CD4-positive, CD25-positive, alpha-beta regulatory T cell (primary cell): ENCODE measurements at regions not wholly inside any gene's neighbourhood (a gene's known extent, or its start where the extent isn't known, plus 50 kb on each side); places are given as distances from the start of the nearest gene placed in this dataset.
A peak's percentile ranks its signal among the peaks of the same experiment; 100 is the strongest.
"Not testable (repeated sequence)": the region's sequence is repeated elsewhere in the genome, so short reads cannot be mapped to it uniquely, and the experiment has no call there.

ENCODE experiments used
- ATAC-seq, 2 donors: fragments of 150-1000 bp; cut with Tn5 transposase; one replicate each; pipeline ENCODE4 v1.10.0; 2021; ENCODE audit warnings: low read depth in 2 of 2, moderate number of reproducible peaks in 2 of 2, moderate library complexity in 1 of 2
- DNase-seq, 3 donors: peaks; one replicate each; pipeline versions ENCODE4 v3.0.0 to v3.0.0-alpha.2; 2012 to 2022; ENCODE audit warnings: mixed read lengths in 1 of 3
- H3K27ac ChIP-seq: one replicate; pipeline ENCODE4 v1.7.0; 2013; ENCODE audit warnings: mild to moderate bottlenecking, low read length; ENCODE audit not compliant: insufficient read depth, poor library complexity, severe bottlenecking
- H3K27me3 ChIP-seq: one replicate; pipeline ENCODE4 v1.7.0; 2013; ENCODE audit warnings: low read length; ENCODE audit not compliant: control insufficient read depth, insufficient read depth
- H3K36me3 ChIP-seq: one replicate; pipeline ENCODE4 v1.7.0; 2013; ENCODE audit warnings: mild to moderate bottlenecking, low read length, moderate library complexity; ENCODE audit not compliant: control insufficient read depth, insufficient read depth
- H3K4me1 ChIP-seq: 2 replicates; pipeline ENCODE4 v1.7.0; 2013; ENCODE audit warnings: mild to moderate bottlenecking, low read length; ENCODE audit not compliant: insufficient read depth, control insufficient read depth, poor library complexity, severe bottlenecking
- H3K4me3 ChIP-seq: one replicate; pipeline ENCODE4 v1.7.0; 2013; ENCODE audit warnings: low read depth, mild to moderate bottlenecking, low read length, moderate library complexity
- H3K9me3 ChIP-seq, 2 experiments: 1 replicate in 1 of 2; 2 replicates in 1 of 2; pipeline ENCODE4 v1.7.0; 2013; ENCODE audit warnings: low read length in 2 of 2, mild to moderate bottlenecking in 1 of 2, moderate library complexity in 1 of 2; ENCODE audit not compliant: control insufficient read depth in 2 of 2
- H3K27ac Mint-ChIP-seq, 3 donors: one replicate each; pipeline ENCODE4 v1.8.0; 2020 to 2022; ENCODE audit warnings: mild to moderate bottlenecking in 3 of 3, mixed read lengths in 3 of 3, moderate library complexity in 2 of 3
- H3K27me3 Mint-ChIP-seq: one replicate; pipeline ENCODE4 v1.8.0; 2022; ENCODE audit warnings: mild to moderate bottlenecking, mixed read lengths
- H3K36me3 Mint-ChIP-seq: one replicate; pipeline ENCODE4 v1.8.0; 2020; ENCODE audit warnings: mixed read lengths
- H3K4me1 Mint-ChIP-seq, 4 donors: one replicate each; pipeline ENCODE4 v1.8.0; 2020 to 2022; ENCODE audit warnings: mixed read lengths in 4 of 4, mild to moderate bottlenecking in 1 of 4
- H3K4me3 Mint-ChIP-seq, 4 donors: one replicate each; pipeline ENCODE4 v1.8.0; 2020 to 2022; ENCODE audit warnings: mild to moderate bottlenecking in 4 of 4, mixed read lengths in 4 of 4, moderate library complexity in 3 of 4
- H3K9me3 Mint-ChIP-seq, 7 donors: one replicate each; pipeline ENCODE4 v1.8.0; 2020 to 2022; ENCODE audit warnings: mixed read lengths in 7 of 7, mild to moderate bottlenecking in 3 of 7, moderate library complexity in 2 of 7

- no peaks in the 10 kb centered on the region for H3K36me3 Mint-ChIP-seq
- no peaks in the 10 kb centered on the region for H3K9me3 ChIP-seq
- DNase-seq (no peak), ATAC-seq (no peak)
- H3K4me1 ChIP-seq, result no peaks in the 10 kb centered on the region
- no peak overlapping the region for H3K4me3 Mint-ChIP-seq
- peaks cover 0 to 2% (median 0%) of the 10 kb centered on the region in 7 donors for H3K9me3 Mint-ChIP-seq
- H3K27me3 ChIP-seq, result no peaks in the 10 kb centered on the region
- no peak overlapping the region for H3K27ac Mint-ChIP-seq
- no peaks in the 10 kb centered on the region for H3K4me1 Mint-ChIP-seq
- H3K27me3 Mint-ChIP-seq, result peaks cover 4% of the 10 kb centered on the region
- no peak overlapping the region for H3K27ac ChIP-seq
- H3K4me3 ChIP-seq, result no peak overlapping the region
- H3K36me3 ChIP-seq, result no peaks in the 10 kb centered on the region
Measured at GRCh38 chr20:20795721-20796120, 83.3 kb upstream of the RALGAPA2 start.

GRCh38 chr20:20795119-20795518, 82.7 kb upstream of the RALGAPA2 start:
- Histone ChIP-seq H3K27ac (no peak overlapping the region), H3K4me1 (no peaks in the 10 kb centered on the region), H3K4me3 (no peak overlapping the region), H3K9me3 (no peaks in the 10 kb centered on the region), H3K36me3 (no peaks in the 10 kb centered on the region), H3K27me3 (no peaks in the 10 kb centered on the region)
- H3K4me3 Mint-ChIP-seq, result no peak overlapping the region
- H3K36me3 Mint-ChIP-seq, result no peaks in the 10 kb centered on the region
- H3K9me3 Mint-ChIP-seq, result peaks cover 0 to 2% (median 0%) of the 10 kb centered on the region in 7 donors
- H3K4me1 Mint-ChIP-seq, result no peaks in the 10 kb centered on the region
- H3K27me3 Mint-ChIP-seq, result peaks cover 4% of the 10 kb centered on the region
- H3K27ac Mint-ChIP-seq, result no peak overlapping the region
- DNase-seq, result no peak
- no peak for ATAC-seq

DNA sequence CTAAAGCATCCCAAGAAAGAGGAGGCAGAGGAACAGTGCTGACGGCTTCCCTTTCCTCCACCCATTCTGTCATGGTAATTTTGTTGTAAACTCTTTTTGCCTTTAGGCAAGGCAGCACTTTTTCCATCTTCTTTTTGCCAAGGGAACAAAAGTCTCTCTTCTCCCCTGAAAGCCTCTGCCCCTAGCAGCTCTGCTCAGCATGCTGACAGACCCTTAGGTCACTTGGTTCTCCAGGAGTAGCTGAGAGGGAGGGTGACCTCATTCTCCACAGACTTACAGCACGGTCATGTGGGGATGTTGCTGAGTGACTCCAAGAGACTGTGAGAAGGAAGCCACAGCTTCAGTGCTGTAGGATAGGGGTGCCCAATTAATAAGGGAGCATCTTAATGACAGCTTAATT, 81.1 kb upstream of the RALGAPA2 start:
- Histone ChIP-seq H3K27me3 (no peaks in the 10 kb centered on the region), H3K4me3 (no peak overlapping the region), H3K4me1 (no peaks in the 10 kb centered on the region), H3K36me3 (no peaks in the 10 kb centered on the region), H3K9me3 (no peaks in the 10 kb centered on the region), H3K27ac (no peak overlapping the region)
- DNase-seq (no peak), ATAC-seq (no peak)
- peaks cover 4% of the 10 kb centered on the region for H3K27me3 Mint-ChIP-seq
- H3K4me1 Mint-ChIP-seq, result no peaks in the 10 kb centered on the region
- H3K36me3 Mint-ChIP-seq, result no peaks in the 10 kb centered on the region
- H3K27ac Mint-ChIP-seq, result no peak overlapping the region
- no peak overlapping the region for H3K4me3 Mint-ChIP-seq
- H3K9me3 Mint-ChIP-seq, result peaks cover 0 to 2% (median 0%) of the 10 kb centered on the region in 7 donors

- DNase-seq (no peak), ATAC-seq (no peak)
- no peaks in the 10 kb centered on the region for H3K27me3 ChIP-seq
- Mint-ChIP-seq H3K36me3 (no peaks in the 10 kb centered on the region), H3K27ac (no peak overlapping the region), H3K9me3 (peaks cover 0 to 6% (median 3%) of the 10 kb centered on the region in 7 donors), H3K4me3 (no peak overlapping the region), H3K4me1 (no peaks in the 10 kb centered on the region), H3K27me3 (peaks cover 4% of the 10 kb centered on the region)
- no peak overlapping the region for H3K4me3 ChIP-seq
- no peaks in the 10 kb centered on the region for H3K4me1 ChIP-seq
- H3K36me3 ChIP-seq, result no peaks in the 10 kb centered on the region
- no peaks in the 10 kb centered on the region for H3K9me3 ChIP-seq
- H3K27ac ChIP-seq, result no peak overlapping the region
Measured at GRCh38 chr20:20791664-20792568, 79.5 kb upstream of the RALGAPA2 start.

DNA sequence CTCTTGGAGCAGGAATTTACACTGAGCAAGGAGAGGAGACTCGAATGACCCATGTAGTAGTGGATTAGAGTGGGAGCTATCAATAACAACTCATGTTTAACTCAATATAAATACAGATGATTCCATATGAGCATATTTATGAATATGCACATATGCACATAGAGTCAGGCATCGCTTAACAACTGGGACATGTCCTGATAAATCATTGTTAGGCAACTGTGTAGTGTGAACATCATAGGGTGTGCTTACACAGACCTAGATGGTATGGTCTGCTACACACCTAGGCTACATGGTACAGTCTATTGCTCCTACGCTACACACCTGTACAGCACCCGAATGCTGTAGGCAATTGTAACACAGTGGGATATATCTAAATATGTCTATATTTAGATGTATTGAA, 75.9 kb upstream of the RALGAPA2 start:
- Histone ChIP-seq H3K27ac (no peak overlapping the region), H3K4me1 (no peaks in the 10 kb centered on the region), H3K4me3 (no peak overlapping the region), H3K9me3 (no peaks in the 10 kb centered on the region), H3K36me3 (no peaks in the 10 kb centered on the region), H3K27me3 (no peaks in the 10 kb centered on the region)
- Mint-ChIP-seq H3K27me3 (no peaks in the 10 kb centered on the region), H3K36me3 (no peaks in the 10 kb centered on the region), H3K4me3 (no peak overlapping the region), H3K27ac (peak overlapping the region in 1 of 3 donors; percentile 79), H3K4me1 (peaks cover 0 to 2% (median 0%) of the 10 kb centered on the region in 4 donors), H3K9me3 (peaks cover 0 to 6% (median 4%) of the 10 kb centered on the region in 7 donors)
- no peak for DNase-seq
- no peak for ATAC-seq

DNA sequence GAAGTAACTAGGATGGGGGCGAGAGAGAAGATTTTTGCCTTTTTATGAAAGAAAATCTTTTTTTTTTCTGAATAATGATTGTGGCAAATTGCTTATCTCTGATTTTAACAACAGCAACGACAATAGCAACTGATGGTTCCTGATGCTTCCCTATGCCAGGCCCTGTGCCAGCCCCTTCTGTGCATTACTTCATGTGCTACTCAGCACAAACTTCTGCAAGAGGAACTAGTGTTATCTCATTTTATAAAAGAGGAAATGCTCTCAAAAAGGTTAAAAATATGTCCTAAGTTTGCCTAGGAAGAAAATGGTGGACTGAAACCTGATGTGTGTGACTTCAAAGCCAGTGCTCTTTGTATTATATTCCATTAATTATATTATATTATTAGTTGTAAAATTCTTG, 74.0 kb upstream of the RALGAPA2 start:
- Mint-ChIP-seq H3K9me3 (peaks cover 0 to 6% (median 2%) of the 10 kb centered on the region in 7 donors), H3K27me3 (no peaks in the 10 kb centered on the region), H3K4me3 (no peak overlapping the region), H3K27ac (no peak overlapping the region), H3K4me1 (peaks cover 0 to 2% (median 0%) of the 10 kb centered on the region in 4 donors), H3K36me3 (no peaks in the 10 kb centered on the region)
- Histone ChIP-seq H3K4me1 (no peaks in the 10 kb centered on the region), H3K27me3 (no peaks in the 10 kb centered on the region), H3K9me3 (no peaks in the 10 kb centered on the region), H3K36me3 (no peaks in the 10 kb centered on the region), H3K4me3 (no peak overlapping the region), H3K27ac (no peak overlapping the region)
- no peak for DNase-seq
- ATAC-seq, result no peak

DNA sequence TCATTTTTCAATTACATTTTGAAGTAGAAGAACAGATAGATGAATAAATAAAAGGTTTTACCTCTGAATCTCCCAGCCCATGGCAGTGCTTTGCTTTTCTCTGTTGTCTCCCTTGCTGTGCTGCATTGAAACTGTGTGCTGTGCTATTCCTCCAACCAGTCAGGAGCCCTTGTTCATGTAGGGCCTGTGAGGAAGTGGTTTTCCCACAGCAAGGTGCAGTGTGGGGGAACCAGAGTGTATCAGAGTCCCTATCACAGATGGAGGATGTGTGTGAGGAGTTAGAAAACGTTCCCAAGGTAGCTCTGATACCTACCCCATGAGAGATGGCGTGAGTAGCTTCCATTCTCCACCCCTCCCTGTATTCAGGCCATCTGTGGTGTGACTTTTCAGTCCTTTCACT, 72.8 kb upstream of the RALGAPA2 start:
- Mint-ChIP-seq H3K27ac (no peak overlapping the region), H3K9me3 (peaks cover 0 to 6% (median 2%) of the 10 kb centered on the region in 7 donors), H3K27me3 (no peaks in the 10 kb centered on the region), H3K4me1 (peaks cover 0 to 2% (median 0%) of the 10 kb centered on the region in 4 donors), H3K4me3 (no peak overlapping the region), H3K36me3 (no peaks in the 10 kb centered on the region)
- no peak for ATAC-seq
- Histone ChIP-seq H3K9me3 (no peaks in the 10 kb centered on the region), H3K4me3 (no peak overlapping the region), H3K4me1 (no peaks in the 10 kb centered on the region), H3K27me3 (no peaks in the 10 kb centered on the region), H3K36me3 (no peaks in the 10 kb centered on the region), H3K27ac (no peak overlapping the region)
- DNase-seq, result no peak

GRCh38 chr20:20784450-20784849, 72.0 kb upstream of the RALGAPA2 start:
- H3K4me3 Mint-ChIP-seq, H3K27ac ChIP-seq, H3K27me3 Mint-ChIP-seq, H3K4me1 ChIP-seq, H3K4me3 ChIP-seq, H3K4me1 Mint-ChIP-seq, DNase-seq, H3K9me3 Mint-ChIP-seq, H3K36me3 ChIP-seq, H3K27ac Mint-ChIP-seq, H3K27me3 ChIP-seq, H3K9me3 ChIP-seq, ATAC-seq, H3K36me3 Mint-ChIP-seq: not testable (repeated sequence)
